Iris pigment epithelial cell (primary cell): ENCODE measurements at regions not wholly inside any gene's neighbourhood (a gene's known extent, or its start where the extent isn't known, plus 50 kb on each side); places are given as distances from the start of the nearest gene placed in this dataset.
"Not testable (repeated sequence)": the region's sequence is repeated elsewhere in the genome, so short reads cannot be mapped to it uniquely, and the experiment has no call there.

Experiments used
- DNase-seq: peaks from one replicate; pipeline ENCODE4 v3.0.0-alpha.2; 2011; ENCODE audit warnings: low read depth

- DNase-seq: no peak
Observed at GRCh38 chr17:22138861-22139469, 446.6 kb downstream of the KCNJ18 start.

GRCh38 chr17:22142091-22142490, 449.8 kb downstream of the KCNJ18 start:
- DNase-seq: no peak

GRCh38 chr17:22145605-22146178, 453.4 kb downstream of the KCNJ18 start:
- no peak for DNase-seq

GRCh38 chr17:22158364-22158763, 466.0 kb downstream of the KCNJ18 start:
- DNase-seq: no peak

- no peak for DNase-seq
Observed at GRCh38 chr17:22161376-22161775, 469.1 kb downstream of the KCNJ18 start.

GRCh38 chr17:22171631-22172030, 479.3 kb downstream of the KCNJ18 start:
- DNase-seq: no peak

GRCh38 chr17:22193113-22193512, 500.8 kb downstream of the KCNJ18 start:
- no peak for DNase-seq

GRCh38 chr17:22200187-22200586, 507.9 kb downstream of the KCNJ18 start:
- not testable (repeated sequence) for DNase-seq

GRCh38 chr17:22202702-22203101, 510.4 kb downstream of the KCNJ18 start:
- no peak for DNase-seq

- no peak for DNase-seq
Observed at GRCh38 chr17:22203208-22203715, 510.9 kb downstream of the KCNJ18 start.

GRCh38 chr17:22204076-22204475, 511.8 kb downstream of the KCNJ18 start:
- not testable (repeated sequence) for DNase-seq

GRCh38 chr17:22210212-22210611, 517.9 kb downstream of the KCNJ18 start:
- not testable (repeated sequence) for DNase-seq

GRCh38 chr17:22213169-22213568, 520.8 kb downstream of the KCNJ18 start:
- DNase-seq: not testable (repeated sequence)

GRCh38 chr17:22217135-22217534, 524.8 kb downstream of the KCNJ18 start:
- no peak for DNase-seq

GRCh38 chr17:22221344-22221743, 529.0 kb downstream of the KCNJ18 start:
- DNase-seq: no peak

GRCh38 chr17:22226477-22226876, 534.2 kb downstream of the KCNJ18 start:
- DNase-seq: not testable (repeated sequence)

GRCh38 chr17:22226932-22227331, 534.6 kb downstream of the KCNJ18 start:
- DNase-seq: not testable (repeated sequence)

GRCh38 chr17:22227699-22228553, 535.6 kb downstream of the KCNJ18 start:
- DNase-seq: not testable (repeated sequence)

GRCh38 chr17:22229821-22230220, 537.5 kb downstream of the KCNJ18 start:
- DNase-seq: not testable (repeated sequence)

- no peak for DNase-seq
Observed at GRCh38 chr17:22233382-22233781, 541.1 kb downstream of the KCNJ18 start.

- DNase-seq: no peak
Observed at GRCh38 chr17:22242472-22242871, 550.1 kb downstream of the KCNJ18 start.

GRCh38 chr17:22251498-22251897, 559.2 kb downstream of the KCNJ18 start:
- no peak for DNase-seq

GRCh38 chr17:22253007-22253406, 560.7 kb downstream of the KCNJ18 start:
- no peak for DNase-seq
